SIG-M5 treated with dmso at 0.1 percent for 504 hours (cell line): ENCODE measurements at regions not wholly inside any gene's neighbourhood (a gene's known extent, or its start where the extent isn't known, plus 50 kb on each side); places are given as distances from the start of the nearest gene placed in this dataset.
A peak's percentile ranks its signal among the peaks of the same experiment; 100 is the strongest.

Experiments
- DNase-seq: peaks from one replicate; lab custom pipeline; 2025; ENCODE audit not compliant: unreplicated experiment; lab: John Stamatoyannopoulos, UW

DNA sequence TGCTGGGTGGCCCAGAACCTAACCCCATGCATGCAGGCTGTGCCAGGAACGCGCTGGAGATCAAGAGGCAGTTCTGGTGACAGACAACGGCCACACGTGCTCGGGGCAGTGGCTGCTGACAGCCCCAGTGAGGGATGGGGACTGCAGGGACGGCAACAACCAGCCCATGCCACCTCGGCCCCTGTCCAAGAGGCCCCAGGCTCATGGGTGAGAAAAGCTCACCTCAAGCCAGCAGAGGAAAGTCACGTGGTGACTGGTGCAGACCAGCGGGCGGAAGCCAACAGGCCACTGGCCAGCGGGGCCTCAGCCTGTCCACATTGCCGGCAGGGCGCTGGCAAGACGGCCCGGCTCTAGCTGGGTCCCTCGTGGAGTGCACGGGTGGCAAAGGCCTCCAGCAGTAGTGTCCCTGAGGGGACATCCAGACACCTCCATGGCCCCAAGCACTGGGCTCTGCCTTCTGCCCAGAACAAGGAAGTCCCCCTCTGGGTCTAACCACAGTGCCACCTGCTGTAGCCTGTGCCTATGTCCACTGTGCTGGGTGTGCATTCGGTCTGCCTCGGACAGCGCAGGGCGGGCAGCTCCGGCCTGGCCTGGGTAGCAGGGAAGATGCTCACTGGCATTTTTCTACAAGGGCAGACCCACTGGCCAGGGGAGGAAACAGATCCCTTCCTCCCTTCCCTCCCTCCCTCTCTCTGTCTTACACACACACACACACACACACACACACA lies 134.1 kb downstream of the NCOR2 start:
- DNase-seq = no peak

DNA sequence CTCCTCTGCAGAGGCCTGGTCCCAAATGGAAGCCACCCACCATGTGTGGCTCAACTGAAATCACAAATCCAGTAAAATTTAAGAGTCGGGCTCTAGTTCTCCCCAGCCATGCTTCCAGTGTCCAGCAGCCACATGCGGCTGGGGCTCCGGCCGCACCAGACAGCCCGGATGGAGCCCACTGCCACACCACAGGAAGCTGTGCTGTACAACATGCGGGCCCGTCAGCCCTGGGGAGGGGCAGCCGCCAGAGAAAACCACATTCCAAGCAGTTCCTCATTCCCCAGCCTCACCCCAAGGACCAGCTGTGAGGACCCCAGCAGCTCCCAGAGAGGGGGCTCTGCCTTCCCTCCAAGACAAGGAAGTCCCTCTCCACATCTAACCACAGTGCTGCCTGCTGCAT lies 135.0 kb downstream of the NCOR2 start:
- no peak for DNase-seq

- DNase-seq = no peak
Observed at GRCh38 chr12:124431971-124432370, 135.4 kb downstream of the NCOR2 start.

GRCh38 chr12:124430491-124430890 lies 135.6 kb downstream of the RFLNA start:
- DNase-seq = no peak

DNA sequence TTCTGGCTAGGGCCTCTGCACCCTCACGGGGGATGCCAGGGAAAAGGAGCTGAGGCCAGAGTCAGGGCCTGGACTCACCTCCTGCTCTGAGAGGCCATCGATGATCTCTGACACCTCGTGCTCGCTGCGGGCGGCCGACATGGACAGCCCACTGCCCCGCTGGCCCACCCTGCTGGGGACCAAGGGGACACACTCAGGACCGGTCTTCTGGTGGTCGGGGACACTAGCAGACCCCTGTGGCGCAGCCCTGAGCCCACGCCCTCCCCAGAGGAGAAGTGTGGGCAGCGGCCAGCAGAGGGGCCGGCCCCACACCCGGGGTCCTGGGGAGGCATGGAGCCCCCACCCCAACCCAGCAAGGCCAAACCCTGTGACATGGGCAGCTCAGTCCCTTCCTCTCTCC lies 134.6 kb downstream of the RFLNA start:
- DNase-seq = no peak

DNA sequence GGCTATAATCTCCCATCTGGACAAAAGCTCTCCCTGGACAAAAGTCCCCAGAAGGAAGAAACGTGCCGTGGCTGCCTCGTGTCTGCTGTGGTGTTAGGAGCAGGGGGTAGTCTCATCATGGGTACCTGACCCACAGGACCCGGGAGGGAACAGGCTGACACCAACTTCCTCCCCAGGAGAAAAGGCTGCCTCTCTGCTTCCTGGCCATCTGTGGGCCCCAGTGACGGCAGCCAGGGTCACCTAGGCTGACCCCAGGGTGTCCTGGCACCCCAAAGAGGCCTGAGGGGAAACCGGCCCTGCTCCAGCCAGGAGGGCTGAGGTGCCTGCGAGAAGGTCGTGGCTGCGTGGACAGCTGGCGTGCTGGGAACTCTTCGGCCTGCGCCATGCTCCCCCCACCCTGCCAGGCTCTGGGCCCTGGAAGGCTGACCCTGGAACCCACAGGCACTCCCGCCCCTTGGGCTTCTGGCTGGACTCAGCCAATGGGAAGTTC lies 133.9 kb downstream of the RFLNA start:
- DNase-seq = no peak

DNA sequence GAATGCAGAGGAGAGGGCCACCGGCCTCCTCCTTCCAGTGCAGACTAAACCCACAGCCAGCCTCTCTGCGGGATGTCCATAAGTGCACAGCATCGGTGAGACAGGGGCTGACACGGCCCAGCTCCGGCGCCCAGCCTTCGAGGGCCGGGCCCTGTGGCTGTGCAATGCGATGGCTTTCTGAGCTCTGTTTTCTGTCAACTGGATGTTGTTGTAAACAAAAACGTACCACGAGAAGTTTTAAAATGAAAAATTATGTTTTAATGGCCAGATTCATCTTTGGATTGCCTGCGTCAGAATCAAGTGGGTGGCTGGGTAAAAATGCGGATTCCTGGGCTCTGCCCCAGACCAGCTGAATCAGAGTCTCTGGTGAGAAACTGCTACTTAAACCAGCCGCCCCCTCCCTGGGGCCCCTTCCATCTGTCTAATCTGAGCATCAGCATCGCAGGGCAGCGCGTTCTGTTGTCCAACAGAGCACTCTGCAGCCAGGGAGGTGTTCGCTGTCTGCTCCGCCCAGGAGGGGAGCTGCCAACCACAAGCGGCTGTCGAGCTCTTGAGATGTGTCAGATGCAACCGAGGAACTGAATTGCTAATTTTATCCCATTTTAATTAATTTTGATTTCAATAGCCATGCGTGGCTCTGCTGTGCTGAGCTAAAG lies 133.4 kb downstream of the RFLNA start:
- no peak for DNase-seq

- DNase-seq = no peak
Observed at GRCh38 chr12:124426594-124427555, 132.0 kb downstream of the RFLNA start.

- DNase-seq = no peak
Observed at GRCh38 chr12:124425667-124426066, 130.8 kb downstream of the RFLNA start.

GRCh38 chr12:124424516-124424905 lies 129.6 kb downstream of the RFLNA start:
- DNase-seq = no peak

DNA sequence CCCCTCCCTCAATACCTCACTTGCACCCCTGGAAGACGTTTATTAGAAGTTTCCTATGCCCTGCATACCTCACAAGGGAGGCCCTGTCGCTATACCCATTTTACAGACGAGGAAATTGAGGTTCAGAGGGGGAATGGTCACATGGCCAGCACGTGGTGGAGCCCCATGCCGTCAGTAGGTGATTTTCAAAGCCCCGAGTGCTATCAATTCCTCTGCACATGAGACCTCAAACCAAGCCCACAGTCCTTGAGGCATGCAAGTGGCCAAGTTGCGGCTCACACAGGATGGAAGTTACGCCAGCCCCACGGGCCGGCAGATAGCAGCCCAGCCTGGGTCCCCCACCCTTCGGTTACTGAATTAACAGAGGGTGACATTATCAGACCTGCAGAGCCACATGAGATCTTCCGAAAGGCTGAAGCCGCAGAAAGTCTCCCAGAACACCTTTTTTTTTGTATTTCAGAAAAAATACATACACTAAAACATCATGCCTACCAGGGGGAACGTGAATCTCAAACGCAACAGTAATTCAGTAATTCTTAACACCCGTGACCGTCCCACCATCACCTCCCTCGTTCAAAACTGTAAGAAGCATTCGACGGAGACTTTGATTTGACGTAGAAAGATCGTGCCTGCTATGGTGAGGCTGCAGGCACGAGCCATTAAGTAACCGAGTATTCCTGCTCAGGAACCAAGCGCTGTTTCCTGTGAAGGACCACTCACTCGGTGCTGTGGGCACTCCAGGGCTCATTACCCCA lies 129.0 kb downstream of the RFLNA start:
- DNase-seq = no peak

GRCh38 chr12:124422570-124423523 lies 128.0 kb downstream of the RFLNA start:
- peak; percentile 17 for DNase-seq

DNA sequence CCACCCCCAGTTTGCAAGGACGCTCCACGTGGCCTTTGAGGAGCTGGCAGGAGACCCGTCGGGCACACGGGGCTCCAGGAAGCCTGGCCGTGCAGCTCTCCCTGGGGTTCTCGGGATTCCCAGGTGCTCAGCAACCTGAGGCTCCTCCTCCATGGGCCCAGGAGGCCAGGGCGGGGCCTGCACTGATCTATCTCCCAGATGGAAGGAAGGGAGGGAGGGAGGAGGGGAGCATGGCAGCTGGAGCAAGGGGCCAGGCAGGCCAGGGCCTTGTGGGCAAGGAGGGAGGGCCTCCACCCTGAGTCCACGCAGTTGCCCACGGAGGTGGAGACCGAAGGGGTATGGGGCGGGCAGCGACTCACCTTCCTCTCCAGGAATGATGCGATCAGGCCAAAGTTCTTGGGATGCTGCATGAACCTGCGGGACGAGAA lies 127.3 kb downstream of the RFLNA start:
- DNase-seq = peak; percentile 14

GRCh38 chr12:124420996-124421674 lies 126.2 kb downstream of the RFLNA start:
- DNase-seq = no peak

DNA sequence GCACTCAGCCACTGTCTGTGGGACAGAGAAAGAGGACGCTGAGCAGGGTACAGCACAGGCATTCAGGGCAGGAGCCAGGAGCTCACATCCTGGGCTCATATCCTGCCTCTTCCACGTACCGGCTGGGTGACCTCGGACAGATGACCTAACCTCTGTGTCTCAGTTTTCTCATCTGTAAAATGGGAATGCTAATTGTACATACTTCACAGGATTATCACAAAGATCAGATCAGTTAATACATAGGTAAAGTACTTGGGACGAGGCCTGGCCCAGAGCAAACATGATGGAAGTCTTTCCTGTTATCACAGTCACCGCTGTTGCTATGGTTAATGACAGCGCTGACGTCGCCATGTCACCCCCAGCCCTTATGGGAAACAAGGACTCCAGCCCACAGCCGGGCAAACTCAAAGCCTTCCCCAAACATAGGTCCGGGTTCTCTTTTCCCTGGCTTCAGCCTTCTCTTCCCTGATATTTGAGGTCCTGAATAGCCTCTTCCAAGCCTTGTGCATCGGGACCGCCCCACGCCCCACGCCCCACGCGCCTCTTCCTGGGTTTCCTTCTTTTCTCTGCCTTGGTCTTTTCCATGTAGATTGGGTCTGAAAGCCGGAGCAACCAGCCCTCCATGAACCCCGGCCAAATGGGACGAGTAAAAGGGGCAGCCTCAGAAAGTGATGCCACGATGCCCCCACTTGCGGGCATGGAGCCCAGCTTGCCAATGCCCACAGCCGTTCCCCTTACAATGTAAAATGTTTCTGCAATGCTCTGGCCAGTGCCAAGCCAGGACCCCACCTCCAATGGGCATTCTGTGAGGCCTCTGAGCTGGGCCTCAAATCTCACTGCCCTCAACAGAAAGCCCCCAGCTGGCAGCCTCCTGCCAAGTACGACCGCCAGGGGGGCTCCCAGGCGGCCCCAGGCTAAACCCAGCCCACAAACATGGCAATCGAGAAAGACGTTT lies 125.4 kb downstream of the RFLNA start:
- DNase-seq = no peak

GRCh38 chr12:124419292-124420040 lies 124.6 kb downstream of the RFLNA start:
- no peak for DNase-seq

GRCh38 chr12:124418791-124419190 lies 123.9 kb downstream of the RFLNA start:
- DNase-seq = no peak
